Hepatocyte (in vitro differentiated cells): ENCODE measurements at regions not wholly inside any gene's neighbourhood (a gene's known extent, or its start where the extent isn't known, plus 50 kb on each side); places are given as distances from the start of the nearest gene placed in this dataset.

Experiments used
- EZH2 ChIP-seq: fragments of 200-600 bp; sonication (generic); IDR thresholded peaks from 2 replicates; pipeline ENCODE4 v1.6.1; 2016; ENCODE audit warnings: antibody characterized with exemption, mild to moderate bottlenecking, borderline replicate concordance
- TF ChIP-seq, protein P1 (sequence below): fragments of 200-600 bp; sonication (generic); IDR thresholded peaks from 2 replicates; pipeline ENCODE4 v1.5.1; 2016; ENCODE audit warnings: antibody characterized with exemption, mild to moderate bottlenecking; ENCODE audit not compliant: poor library complexity

DNA sequence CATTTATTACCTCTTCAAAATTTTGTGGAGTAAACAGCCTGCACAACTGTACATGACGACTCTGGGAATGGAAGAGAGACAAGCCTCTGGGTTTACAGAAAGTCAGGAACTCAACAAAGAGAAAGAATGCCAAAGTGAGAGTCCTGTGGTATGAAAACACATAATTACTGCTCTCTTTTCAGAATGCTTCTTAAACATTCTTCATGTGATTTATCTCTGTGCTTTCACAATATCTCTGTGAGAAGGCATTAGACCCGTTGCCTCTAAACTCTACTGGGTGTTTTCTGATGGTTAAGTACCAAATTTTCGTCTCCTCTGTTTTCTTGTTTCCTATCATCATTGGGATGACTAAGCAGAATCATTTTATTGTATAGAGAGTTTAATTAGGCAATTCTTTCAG, 966.6 kb upstream of the SLIT2 start:
- TF ChIP-seq, protein P1, sequence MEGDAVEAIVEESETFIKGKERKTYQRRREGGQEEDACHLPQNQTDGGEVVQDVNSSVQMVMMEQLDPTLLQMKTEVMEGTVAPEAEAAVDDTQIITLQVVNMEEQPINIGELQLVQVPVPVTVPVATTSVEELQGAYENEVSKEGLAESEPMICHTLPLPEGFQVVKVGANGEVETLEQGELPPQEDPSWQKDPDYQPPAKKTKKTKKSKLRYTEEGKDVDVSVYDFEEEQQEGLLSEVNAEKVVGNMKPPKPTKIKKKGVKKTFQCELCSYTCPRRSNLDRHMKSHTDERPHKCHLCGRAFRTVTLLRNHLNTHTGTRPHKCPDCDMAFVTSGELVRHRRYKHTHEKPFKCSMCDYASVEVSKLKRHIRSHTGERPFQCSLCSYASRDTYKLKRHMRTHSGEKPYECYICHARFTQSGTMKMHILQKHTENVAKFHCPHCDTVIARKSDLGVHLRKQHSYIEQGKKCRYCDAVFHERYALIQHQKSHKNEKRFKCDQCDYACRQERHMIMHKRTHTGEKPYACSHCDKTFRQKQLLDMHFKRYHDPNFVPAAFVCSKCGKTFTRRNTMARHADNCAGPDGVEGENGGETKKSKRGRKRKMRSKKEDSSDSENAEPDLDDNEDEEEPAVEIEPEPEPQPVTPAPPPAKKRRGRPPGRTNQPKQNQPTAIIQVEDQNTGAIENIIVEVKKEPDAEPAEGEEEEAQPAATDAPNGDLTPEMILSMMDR: no peak
- TF ChIP-seq EZH2: no peak
